ENCODE measurements at regions not wholly inside any gene's neighbourhood (a gene's known extent, or its start where the extent isn't known, plus 50 kb on each side); places are given as distances from the start of the nearest gene placed in this dataset.

- no peak for TF ChIP-seq CTCF (IDR thresholded peaks at IDR 0.05)
- no peak for TF ChIP-seq POLR2A (IDR thresholded peaks at IDR 0.05)
- no peak for TF ChIP-seq EP300 (IDR thresholded peaks at IDR 0.05)
- no peak for TF ChIP-seq POLR2AphosphoS5 (IDR thresholded peaks at IDR 0.05)
These were observed 466.5 kb upstream of the ARID1B start for GRCh38 chr6:156310701-156311100.

Measured in stomach (tissue), 4 donors.